ENCODE measurements at regions not wholly inside any gene's neighbourhood (a gene's known extent, or its start where the extent isn't known, plus 50 kb on each side); places are given as distances from the start of the nearest gene placed in this dataset.
A peak's percentile ranks its signal among the peaks of the same experiment; 100 is the strongest.

GRCh38 chr10:44068716-44069482, 316.0 kb downstream of the CXCL12 start:
- H3K27ac ChIP-seq: peak overlapping the region in 3 of 4 donors; percentile 38 to 54 (median 53)
- no peaks in the 10 kb centered on the region for H3K9me3 ChIP-seq
- H3K4me1 ChIP-seq: peaks cover 11 to 72% (median 22%) of the 10 kb centered on the region in 3 donors
- no peaks in the 10 kb centered on the region for H3K27me3 ChIP-seq
- peak; percentile 74 for ATAC-seq
- TF ChIP-seq CTCF (IDR thresholded peaks at IDR 0.05) (no peak), POLR2AphosphoS5 (IDR thresholded peaks at IDR 0.05) (peak; percentile 16)
- no peak overlapping the region for H3K4me3 ChIP-seq
- WGBS, 2 donors (ENCODE audit: low coverage in 1 of 2): 77 to 96% methylated on average over 5 of the region's 10 CpGs
- H3K36me3 ChIP-seq: no peaks in the 10 kb centered on the region

- no peak overlapping the region for H3K4me3 ChIP-seq
- no peak overlapping the region for H3K27ac ChIP-seq
- no peaks in the 10 kb centered on the region for H3K36me3 ChIP-seq
- no peaks in the 10 kb centered on the region for H3K27me3 ChIP-seq
- no peak for TF ChIP-seq EP300 (IDR thresholded peaks at IDR 0.05)
- no peak for TF ChIP-seq POLR2A (IDR thresholded peaks at IDR 0.05)
- TF ChIP-seq POLR2AphosphoS5 (IDR thresholded peaks at IDR 0.05): no peak
- no peak for TF ChIP-seq CTCF (IDR thresholded peaks at IDR 0.05)
- H3K4me1 ChIP-seq: peaks cover 11 to 77% (median 26%) of the 10 kb centered on the region in 3 donors
- ATAC-seq: no peak
- H3K9me3 ChIP-seq: no peaks in the 10 kb centered on the region
- WGBS, 2 donors (ENCODE audit: low coverage in 1 of 2): 82 to 100% methylated on average over 2 of the region's 2 CpGs
These were observed 317.5 kb downstream of the CXCL12 start for GRCh38 chr10:44067432-44067831.

- no peaks in the 10 kb centered on the region for H3K9me3 ChIP-seq
- WGBS, 2 donors (ENCODE audit: low coverage in 1 of 2): 30% methylated on average over 5 of the region's 5 CpGs
- H3K4me3 ChIP-seq: no peak overlapping the region
- H3K27me3 ChIP-seq: no peaks in the 10 kb centered on the region
- no peaks in the 10 kb centered on the region for H3K36me3 ChIP-seq
- ATAC-seq: no peak
- H3K27ac ChIP-seq: peak overlapping the region in 2 of 4 donors; percentile 16 to 58
- peaks cover 7 to 72% (median 23%) of the 10 kb centered on the region in 3 donors for H3K4me1 ChIP-seq
- TF ChIP-seq CTCF (IDR thresholded peaks at IDR 0.05) (no peak), POLR2AphosphoS5 (IDR thresholded peaks at IDR 0.05) (no peak), POLR2A (IDR thresholded peaks at IDR 0.05) (no peak)
These were observed 318.2 kb downstream of the CXCL12 start for GRCh38 chr10:44066527-44067255.

GRCh38 chr10:44065788-44066526, 318.9 kb downstream of the CXCL12 start:
- peaks cover 6 to 65% (median 23%) of the 10 kb centered on the region in 3 donors for H3K4me1 ChIP-seq
- 18 to 22% methylated on average over 4 to 7 of the region's 9 CpGs for WGBS, 2 donors (ENCODE audit: low coverage in 1 of 2)
- peak overlapping the region in 3 of 4 donors; percentile 54 to 60 (median 58) for H3K27ac ChIP-seq

More at GRCh38 chr10:44065788-44066526, 318.9 kb downstream of the CXCL12 start:
- H3K4me3 ChIP-seq: no peak overlapping the region
- H3K9me3 ChIP-seq: no peaks in the 10 kb centered on the region
- TF ChIP-seq EP300 (IDR thresholded peaks at IDR 0.05) (no peak), POLR2A (IDR thresholded peaks at IDR 0.05) (no peak), POLR2AphosphoS5 (IDR thresholded peaks at IDR 0.05) (peak; percentile 72), CTCF (IDR thresholded peaks at IDR 0.05) (no peak)
- H3K27me3 ChIP-seq: no peaks in the 10 kb centered on the region
- ATAC-seq: peak; percentile 26
- no peaks in the 10 kb centered on the region for H3K36me3 ChIP-seq

All from gastroesophageal sphincter (tissue), 4 donors.